HG02981 (cell line): ENCODE measurements at regions not wholly inside any gene's neighbourhood (a gene's known extent, or its start where the extent isn't known, plus 50 kb on each side); places are given as distances from the start of the nearest gene placed in this dataset.

Experiments
- ATAC-seq: cut with Tn5 transposase; IDR thresholded peaks from one replicate; pipeline ENCODE4 v1.9.1; 2021; ENCODE audit warnings: mild to moderate bottlenecking, moderate library complexity; ENCODE audit not compliant: unreplicated experiment

DNA sequence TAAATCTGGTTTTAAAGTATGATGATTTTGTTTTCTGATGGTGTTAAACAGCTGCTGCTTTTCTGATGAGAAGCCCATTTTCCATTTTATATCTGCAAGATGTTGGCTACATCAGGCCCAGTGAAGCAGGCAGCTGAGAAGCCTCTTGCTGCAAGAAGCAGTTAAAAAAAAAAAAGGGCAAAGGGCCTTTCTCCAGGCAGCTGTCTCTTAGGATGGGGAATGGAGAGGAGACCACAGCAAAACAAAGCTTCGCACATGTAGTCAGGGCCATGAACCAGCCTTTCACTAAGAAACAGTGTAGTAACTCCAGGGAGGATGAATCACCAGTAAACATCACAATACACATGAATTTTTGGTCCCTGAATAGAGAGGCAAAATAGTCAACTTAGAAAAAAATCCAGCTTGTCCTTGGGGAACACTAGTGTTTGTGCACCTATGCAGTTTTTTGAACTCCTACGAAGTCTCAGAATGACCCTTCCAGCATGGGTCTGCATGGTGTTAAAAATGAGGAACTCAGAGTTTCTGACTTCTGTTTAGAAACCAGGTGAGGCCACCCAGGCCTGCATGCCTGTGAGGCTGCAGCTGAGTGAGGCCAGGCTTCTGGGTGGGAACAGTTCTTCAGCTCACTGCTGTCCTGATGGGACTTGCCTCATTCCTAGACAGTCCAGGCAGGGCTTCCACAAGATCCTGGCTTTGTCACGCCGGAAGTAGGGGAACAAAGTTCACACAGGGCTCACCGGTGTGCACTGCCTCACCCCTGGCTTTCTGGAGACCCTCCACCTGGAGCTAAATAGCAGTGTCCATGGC, 518.7 kb downstream of the MCTP2 start:
- no peak for ATAC-seq

DNA sequence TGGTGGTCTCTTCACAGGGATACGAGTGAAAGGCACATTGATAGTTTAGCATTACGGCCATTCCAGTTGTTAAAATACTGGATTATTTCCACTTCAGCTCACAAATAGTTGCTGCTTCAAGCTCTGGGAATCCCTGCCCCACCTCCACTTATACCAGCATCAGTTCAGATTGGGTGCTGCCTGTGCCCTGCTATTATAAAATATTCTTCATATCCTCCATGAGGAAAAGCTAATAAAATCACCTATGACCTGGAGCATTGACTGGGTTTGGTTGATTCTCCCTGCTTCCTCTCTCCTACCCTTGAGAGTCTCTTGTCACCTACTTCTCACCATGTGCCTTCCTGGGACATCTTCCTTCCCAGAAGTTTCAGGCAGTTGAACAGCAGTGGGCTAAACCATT, 529.0 kb downstream of the MCTP2 start:
- ATAC-seq = no peak

DNA sequence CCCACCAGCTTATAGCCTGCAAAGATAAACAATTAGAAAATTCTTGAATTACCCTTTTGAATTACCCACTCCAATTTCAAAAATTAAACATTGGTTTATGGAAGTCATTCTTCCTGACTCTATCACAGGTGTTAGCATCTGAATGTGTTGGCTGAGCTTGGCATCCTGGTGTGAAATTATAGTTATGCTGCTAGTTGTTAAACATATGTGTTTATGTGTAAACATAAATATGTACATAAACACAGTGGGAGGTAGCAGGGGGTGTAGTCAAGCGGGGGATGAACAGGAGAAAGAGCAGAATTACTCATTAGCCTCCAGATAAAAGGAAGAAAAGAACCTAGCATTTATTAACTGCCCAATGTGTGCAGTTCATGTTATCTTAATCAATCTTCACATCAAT, 530.2 kb downstream of the MCTP2 start:
- no peak for ATAC-seq

DNA sequence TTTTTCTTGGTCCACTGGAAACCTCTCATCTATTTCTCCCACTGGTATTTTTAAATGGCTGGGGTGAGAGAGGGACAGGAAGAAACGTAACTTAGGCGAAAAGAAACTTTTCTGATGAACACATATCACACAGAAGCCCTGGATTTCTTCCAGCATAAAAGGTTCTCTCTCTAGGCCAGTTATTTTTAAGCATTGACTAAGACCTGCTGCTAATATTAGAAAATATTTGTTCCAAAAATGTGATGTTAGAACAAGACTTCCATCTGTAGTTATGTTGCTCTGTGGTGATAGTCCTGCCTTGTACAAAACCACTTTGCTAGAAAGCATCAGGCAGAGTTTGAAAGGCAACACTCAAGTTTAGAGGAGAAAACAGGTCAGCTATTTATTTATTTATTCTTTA, 537.7 kb downstream of the MCTP2 start:
- ATAC-seq = no peak

DNA sequence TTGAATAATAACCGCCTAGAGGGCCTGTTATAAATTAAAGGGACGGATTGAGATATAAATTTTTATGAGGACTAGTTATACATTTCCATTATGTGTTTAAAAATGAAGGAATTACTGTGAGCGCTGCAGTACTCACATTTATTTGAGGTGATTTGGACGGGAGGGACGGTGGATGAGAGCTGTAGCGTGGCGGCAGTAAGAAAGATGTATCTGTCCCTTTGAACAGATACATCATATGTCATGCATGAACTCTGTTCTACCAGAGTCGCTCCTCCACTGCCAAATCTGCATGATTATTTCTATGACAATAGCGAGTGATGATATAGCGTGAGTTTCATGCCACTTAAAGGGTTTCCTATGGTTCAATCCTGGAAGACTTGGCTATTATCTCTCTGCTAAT, 538.8 kb downstream of the MCTP2 start:
- no peak for ATAC-seq

DNA sequence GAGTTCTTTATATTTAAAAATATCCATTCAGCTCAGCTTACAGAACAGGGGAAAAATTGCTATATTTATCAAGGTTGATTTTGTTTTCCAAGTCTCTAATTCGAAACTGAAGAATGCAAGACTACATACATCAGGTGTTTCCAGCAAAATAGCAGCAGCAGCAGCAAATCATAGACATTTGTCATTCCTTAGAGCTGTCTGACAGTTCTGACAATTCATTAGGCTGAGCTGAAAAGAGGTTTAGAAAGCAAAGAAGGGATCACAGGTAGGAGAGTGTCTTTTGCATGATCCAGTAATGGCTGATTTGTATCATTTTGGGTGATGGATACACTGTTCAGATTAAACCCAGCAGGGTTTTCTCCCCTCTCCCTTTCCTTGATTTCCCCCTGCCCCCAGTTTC, 545.7 kb downstream of the MCTP2 start:
- ATAC-seq = no peak

DNA sequence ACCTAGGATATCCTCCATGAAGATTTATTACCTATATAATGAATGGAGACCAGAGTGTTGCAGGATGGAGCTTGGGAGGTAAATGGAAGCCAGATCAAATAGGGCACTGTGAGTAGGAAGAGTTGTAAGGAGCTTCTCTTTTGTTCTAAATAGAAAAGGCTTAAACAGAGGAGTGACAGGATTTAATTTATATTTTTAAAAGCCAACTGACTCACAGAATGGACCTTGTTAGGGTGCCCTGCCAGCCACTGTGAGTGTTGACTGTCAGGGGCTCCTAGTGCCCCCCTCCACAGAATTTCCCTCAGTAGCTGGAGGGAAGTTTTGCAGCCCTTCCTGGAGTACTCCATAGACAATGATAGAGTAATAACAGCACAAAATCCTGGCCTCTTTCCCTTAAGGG, 547.5 kb downstream of the MCTP2 start:
- ATAC-seq = no peak

DNA sequence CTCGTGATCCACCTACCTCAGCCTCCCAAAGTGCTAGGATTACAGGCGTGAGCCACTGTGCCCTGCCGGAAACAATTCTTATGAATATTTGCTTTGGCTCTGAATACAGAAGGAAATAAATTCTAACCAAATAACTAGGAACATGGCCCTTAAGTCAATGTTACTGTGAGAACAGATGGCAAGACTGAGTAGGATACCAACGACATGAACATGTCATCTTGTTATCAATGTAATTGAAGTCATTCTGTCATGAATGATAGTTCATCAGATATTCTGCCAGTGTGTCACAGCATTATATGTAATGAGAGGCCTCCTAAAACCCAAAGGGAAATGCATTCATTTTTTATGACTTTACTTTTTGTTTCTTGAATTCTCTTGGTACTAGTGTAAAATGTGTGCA, 548.8 kb downstream of the MCTP2 start:
- ATAC-seq = no peak

DNA sequence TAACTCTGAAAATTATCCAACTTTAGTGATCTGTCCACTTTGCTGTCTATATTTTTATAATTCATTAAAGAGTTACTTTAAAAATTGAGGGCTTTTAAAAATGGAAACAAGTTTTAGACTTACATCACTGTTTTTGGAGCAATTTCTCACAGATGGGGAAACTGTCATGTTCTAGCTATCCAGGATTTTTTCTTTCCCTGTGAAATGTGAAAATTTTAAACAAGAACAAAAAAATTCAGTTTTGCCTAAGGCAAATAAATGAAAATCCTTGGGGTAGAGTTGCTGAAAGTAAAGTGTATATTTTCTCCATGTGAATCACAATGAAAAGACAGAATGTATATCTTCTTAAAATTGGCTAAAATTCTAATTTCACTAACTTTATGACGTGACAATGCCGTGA, 553.7 kb downstream of the MCTP2 start:
- ATAC-seq = no peak

DNA sequence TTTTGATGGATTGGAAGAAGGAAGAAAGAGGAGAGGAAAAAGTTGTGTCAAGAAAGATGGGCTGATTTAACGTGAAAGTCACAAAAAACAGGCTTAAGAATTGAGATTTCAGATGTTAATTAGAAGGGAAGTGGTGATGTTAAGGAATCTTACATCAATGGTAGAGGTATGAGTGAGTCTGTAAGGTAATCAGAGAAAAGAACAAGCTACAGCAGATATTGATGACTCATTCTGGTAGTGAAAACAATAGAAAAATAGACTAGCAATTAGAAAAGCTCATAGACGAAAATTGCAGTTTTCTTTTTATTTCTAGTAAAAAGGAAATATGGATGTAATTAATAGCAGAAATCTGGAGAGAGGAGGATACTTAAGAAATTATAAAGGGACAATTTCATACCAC, 559.6 kb downstream of the MCTP2 start:
- ATAC-seq = no peak

DNA sequence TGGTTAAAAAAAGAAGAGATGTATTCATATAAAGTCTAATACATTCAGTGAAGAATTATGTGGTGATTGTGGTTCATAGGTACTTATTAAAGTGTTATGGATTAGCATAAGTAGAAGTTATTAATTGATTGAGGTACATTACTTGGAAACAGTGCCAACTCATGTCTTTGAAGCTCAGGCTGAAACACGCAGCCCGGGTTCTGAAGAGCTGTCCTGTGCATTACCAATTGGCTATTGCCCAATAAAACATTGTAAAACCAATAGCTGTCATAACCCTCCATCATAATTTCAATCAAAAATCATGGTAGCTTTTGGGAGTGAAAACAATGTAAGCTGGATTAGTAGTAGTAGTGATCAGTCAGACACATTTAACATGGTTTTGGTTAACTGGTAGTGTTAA, 560.1 kb downstream of the MCTP2 start:
- no peak for ATAC-seq

DNA sequence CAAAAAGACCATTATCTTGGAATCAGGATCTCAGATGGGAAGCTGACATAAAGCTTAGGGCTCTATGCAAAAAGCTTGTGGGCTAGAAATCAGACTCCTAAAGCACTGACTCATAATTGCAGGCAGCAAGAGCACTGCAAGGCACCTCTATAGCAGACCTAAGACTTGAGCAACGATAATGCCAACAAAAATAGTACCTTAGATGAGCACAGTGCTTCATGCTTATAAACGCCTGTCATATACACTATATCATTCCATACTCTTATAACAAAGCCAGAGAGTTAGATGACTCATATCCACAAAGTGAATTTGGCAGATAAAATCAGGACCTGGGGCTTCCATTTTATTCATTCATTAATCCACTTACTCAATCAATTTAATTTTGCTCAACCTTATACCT, 560.8 kb downstream of the MCTP2 start:
- no peak for ATAC-seq

DNA sequence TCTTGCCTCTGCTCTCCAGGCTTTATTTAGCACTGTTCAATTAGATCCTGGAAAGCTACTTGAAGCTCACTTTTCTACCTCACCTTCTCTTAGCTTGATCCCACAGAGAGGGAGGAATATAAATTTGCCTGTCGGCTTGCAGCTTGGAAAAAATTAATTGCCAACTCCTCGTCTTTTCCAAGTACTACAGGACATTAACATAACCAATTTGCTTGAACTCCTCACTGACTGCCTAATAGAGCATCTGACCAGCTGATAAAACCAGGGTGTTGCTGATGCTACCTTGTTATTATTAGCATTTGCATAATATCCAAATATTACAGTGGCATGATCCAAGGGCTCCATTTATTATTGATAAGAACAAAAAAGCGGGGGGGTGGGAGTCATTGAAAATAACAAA, 561.8 kb downstream of the MCTP2 start:
- ATAC-seq = no peak

DNA sequence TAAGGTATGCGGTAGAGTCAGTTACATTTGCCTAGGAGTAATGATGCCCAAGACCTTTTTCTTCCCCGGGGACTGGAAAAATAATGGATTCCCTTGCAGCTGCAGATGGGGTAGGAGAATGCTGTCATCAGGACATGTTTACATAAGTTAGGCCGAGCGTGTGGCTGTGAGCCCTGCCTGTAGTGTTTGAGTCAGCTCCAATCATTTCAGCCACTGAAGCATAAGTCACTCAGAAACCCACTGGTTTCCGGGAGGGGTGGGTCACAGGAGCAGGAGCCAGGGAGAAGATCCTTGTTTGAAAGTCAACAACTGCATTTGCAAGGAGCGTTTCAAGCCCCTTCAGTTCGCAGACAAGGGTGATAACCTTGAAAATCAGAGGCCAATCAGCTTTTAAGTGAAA, 562.3 kb downstream of the MCTP2 start:
- ATAC-seq = no peak

DNA sequence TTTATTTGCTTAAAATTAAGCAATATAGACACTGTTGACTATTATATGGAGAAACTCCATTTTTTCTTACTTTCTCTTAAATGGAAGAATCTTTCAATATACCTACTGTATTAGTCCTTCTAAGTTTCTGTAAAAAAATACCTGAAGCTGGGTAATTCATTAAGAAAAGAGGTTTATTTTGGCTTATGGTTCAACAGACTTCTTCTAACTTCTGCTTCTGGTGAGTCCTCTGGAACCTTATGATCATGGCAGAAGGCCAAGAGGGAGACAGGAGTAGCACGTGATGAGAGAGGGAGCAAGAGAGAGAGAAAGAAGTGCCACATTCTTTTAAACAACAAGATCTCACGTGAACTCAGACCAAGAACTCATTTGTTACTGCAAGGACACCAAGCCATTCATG, 573.3 kb downstream of the MCTP2 start:
- ATAC-seq = no peak

DNA sequence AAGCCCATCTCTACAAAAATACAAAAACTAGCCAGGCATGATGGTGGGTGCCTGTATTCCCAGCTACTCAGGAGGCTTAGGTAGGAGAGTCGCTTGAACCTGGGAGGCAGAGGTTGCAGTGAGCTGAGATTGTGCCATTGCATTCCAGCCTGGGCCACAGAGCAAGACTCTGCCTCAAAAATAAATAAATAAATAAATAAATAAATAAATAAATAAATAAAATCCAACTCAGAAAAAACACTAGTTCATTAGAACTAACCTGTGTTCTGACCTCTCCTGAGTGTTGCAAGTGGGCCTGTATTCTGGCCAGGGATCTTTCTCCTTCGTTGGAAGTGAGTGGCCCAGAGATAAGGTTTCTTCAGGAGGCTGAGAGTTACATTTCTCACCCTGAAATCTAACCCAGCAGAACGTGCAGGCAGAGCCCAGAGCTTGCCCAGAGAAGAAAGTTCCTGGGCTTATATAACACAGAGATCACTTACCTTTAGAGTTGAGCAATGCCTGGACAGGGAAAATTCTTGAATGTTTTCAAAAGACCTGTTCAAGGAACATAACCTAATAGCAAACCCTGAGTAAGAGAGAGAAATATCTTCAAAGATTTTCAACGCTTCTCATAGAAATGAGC, 583.9 kb downstream of the MCTP2 start:
- ATAC-seq = no peak

DNA sequence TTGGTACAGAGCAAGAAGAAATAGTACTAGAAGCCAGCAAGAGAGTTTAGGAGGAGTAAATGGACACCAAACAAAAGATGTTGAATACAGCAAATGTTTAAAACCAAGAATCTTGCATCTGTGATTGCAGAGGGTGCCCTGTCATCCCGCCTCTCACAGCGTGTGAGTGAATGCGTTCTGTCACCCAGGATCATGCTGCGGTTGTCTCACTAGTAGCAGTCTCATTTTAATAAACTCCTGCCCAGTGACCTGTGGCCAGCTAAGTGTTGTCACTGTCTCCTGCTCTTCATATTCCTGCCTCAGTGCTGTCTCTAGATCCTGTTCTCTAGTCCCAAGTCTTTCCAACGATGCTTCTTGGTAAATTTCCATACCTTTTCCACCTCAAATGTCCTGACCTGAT, 584.6 kb downstream of the MCTP2 start:
- ATAC-seq = no peak

DNA sequence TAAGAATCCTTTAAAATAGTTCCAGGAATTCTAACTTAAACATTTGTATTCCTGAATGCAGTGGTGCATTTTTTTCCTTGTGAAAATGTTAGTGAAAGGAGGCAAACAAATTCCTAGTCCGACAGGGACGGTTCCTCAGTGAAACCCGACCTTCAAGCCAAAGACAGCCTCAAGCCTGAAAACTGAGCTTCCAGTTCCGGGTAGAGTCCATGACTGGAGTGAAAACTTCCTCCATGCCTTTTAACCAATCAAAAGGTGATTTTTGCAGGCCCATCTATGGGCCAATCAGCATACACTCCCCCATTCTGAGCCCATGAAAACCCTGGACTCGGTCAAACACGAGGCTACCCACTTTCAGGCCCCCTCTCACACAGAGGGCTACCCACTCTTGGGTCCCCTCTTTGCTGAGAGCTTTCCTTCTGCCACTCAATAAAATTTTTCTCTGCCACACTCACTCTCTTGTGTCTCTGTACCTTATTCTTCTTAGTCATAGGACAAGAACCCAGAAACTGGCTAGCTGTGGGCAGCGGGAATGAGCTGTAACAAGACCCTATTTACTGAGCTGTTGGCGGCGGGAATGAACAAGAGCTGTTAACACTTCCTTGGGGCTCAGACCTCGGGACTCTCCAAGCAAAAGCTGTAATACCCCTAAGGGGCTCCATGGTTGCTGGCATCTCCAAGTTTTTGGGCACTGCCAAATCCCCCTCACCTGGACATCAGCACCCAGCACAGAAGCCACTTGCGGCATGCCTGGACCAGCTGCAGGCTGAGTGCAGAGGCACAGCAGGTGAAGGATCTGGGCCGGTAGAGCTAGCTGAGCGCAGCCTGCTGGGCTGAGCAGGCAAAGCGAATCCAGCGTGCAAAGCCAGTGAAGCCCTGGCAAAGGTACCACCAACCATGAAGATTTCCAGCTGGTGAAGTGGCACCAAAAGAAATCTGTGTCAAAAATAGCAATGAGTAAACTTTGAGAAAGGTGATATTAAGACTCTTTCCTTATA, 598.8 kb downstream of the MCTP2 start:
- no peak for ATAC-seq

DNA sequence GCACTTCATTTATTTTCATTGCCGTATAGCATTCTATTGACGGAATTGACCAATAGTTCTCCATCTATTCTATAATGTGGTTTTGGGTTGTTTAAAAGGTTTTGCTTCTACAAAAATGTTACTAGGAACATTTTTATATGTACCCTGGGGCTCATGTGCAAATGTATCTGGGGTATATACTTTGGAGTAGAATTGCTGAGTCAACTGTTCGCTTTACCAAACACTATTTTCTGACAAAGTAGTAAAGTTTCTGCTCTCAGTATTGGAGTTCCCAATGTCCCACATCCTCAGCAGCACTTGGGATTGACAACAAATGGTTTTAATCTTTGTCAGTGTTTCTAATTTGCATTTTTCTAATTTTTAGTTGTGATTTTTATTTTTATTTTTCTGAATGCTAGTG, 602.6 kb downstream of the MCTP2 start:
- no peak for ATAC-seq

DNA sequence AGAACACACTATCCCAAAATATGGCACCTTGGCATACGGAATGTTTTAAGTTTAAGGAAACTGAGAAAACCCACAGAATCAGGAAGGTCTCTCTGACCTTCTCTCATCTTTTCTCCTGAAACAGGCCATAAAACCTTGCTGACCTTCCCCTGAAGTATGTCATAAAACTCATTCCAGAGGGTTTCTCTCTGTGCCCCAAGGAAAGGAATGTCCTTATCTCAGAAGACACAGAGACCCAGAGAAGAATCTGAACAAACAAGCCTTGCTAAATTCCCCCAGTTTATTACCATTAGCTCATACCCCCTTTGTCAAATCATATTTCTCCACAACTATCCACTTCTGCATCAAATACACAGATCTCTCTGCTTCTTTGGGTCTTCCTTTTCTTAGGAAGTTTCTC, 603.1 kb downstream of the MCTP2 start:
- no peak for ATAC-seq

DNA sequence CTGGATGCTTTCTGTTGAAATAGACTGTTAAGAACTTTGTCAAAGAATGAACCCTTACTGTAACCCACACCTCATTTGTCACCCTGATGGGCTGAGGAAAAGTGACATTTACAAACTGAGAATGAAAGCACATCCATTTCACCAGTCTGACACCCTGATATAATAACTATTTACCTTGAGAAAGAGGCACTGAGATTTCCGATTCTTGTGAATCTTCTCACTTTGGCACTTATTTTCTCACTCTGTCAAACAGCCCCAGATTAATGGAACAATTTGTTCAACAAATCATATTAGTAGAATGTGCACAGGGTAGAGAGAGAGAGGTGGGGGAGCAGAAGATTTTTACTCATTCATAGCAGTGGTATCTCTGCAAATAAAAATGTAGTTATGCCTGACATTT, 606.9 kb downstream of the MCTP2 start:
- ATAC-seq = no peak
